ENCODE measurements at regions not wholly inside any gene's neighbourhood (a gene's known extent, or its start where the extent isn't known, plus 50 kb on each side); places are given as distances from the start of the nearest gene placed in this dataset.

- DNase-seq (ENCODE audit: low read depth), result no peak
- TF ChIP-seq CTCF (IDR thresholded peaks at IDR 0.05; ENCODE audit: low read depth, low read length, missing control alignments), result no peak
- in situ Hi-C loops (cut with HindIII; ENCODE audit: low sequenced_read_pairs), result no loop called here
- H3K4me3 ChIP-seq (ENCODE audit: low read depth, low read length), result no peak overlapping the region
Measured at GRCh38 chr3:64457811-64458210, 230.0 kb downstream of the ADAMTS9 start.

GRCh38 chr3:64456674-64457073 lies 231.1 kb downstream of the ADAMTS9 start:
- no peak for DNase-seq (ENCODE audit: low read depth)
- TF ChIP-seq CTCF (IDR thresholded peaks at IDR 0.05; ENCODE audit: low read depth, low read length, missing control alignments), result no peak
- in situ Hi-C loops (cut with HindIII; ENCODE audit: low sequenced_read_pairs), result no loop called here
- H3K4me3 ChIP-seq (ENCODE audit: low read depth, low read length), result no peak overlapping the region

GRCh38 chr3:64455351-64455750 lies 230.1 kb upstream of the PRICKLE2 start:
- in situ Hi-C loops (cut with HindIII; ENCODE audit: low sequenced_read_pairs), result no loop called here
- no peak overlapping the region for H3K4me3 ChIP-seq (ENCODE audit: low read depth, low read length)
- no peak for TF ChIP-seq CTCF (IDR thresholded peaks at IDR 0.05; ENCODE audit: low read depth, low read length, missing control alignments)
- no peak for DNase-seq (ENCODE audit: low read depth)

- no peak for DNase-seq (ENCODE audit: low read depth)
- H3K4me3 ChIP-seq (ENCODE audit: low read depth, low read length), result no peak overlapping the region
- in situ Hi-C loops (cut with HindIII; ENCODE audit: low sequenced_read_pairs), result no loop called here
- no peak for TF ChIP-seq CTCF (IDR thresholded peaks at IDR 0.05; ENCODE audit: low read depth, low read length, missing control alignments)
Measured at GRCh38 chr3:64454768-64455167, 229.5 kb upstream of the PRICKLE2 start.

GRCh38 chr3:64454179-64454578 lies 228.9 kb upstream of the PRICKLE2 start:
- in situ Hi-C loops (cut with HindIII; ENCODE audit: low sequenced_read_pairs), result no loop called here
- no peak for DNase-seq (ENCODE audit: low read depth)
- H3K4me3 ChIP-seq (ENCODE audit: low read depth, low read length), result no peak overlapping the region
- TF ChIP-seq CTCF (IDR thresholded peaks at IDR 0.05; ENCODE audit: low read depth, low read length, missing control alignments), result no peak

- TF ChIP-seq CTCF (IDR thresholded peaks at IDR 0.05; ENCODE audit: low read depth, low read length, missing control alignments), result no peak
- in situ Hi-C loops (cut with HindIII; ENCODE audit: low sequenced_read_pairs), result no loop called here
- H3K4me3 ChIP-seq (ENCODE audit: low read depth, low read length), result no peak overlapping the region
- DNase-seq (ENCODE audit: low read depth), result no peak
Measured at GRCh38 chr3:64451283-64452012, 226.2 kb upstream of the PRICKLE2 start.

All from astrocyte of the cerebellum (primary cell).